HG03280 (cell line): ENCODE measurements at regions not wholly inside any gene's neighbourhood (a gene's known extent, or its start where the extent isn't known, plus 50 kb on each side); places are given as distances from the start of the nearest gene placed in this dataset.
"Not testable (repeated sequence)": the region's sequence is repeated elsewhere in the genome, so short reads cannot be mapped to it uniquely, and the experiment has no call there.

Experiments
- ATAC-seq: cut with Tn5 transposase; IDR thresholded peaks from one replicate; pipeline ENCODE4 v1.9.1; 2021; ENCODE audit warnings: mild to moderate bottlenecking, moderate library complexity; ENCODE audit not compliant: unreplicated experiment

- ATAC-seq = peak; percentile 53
Measured at GRCh38 chr1:184859381-184860105, 104.9 kb upstream of the EDEM3 start.

- ATAC-seq = no peak
Measured at GRCh38 chr1:184858288-184858687, 103.6 kb upstream of the EDEM3 start.

- ATAC-seq = no peak
Measured at GRCh38 chr1:184854496-184855140, 100.0 kb upstream of the EDEM3 start.

GRCh38 chr1:184854036-184854435 lies 99.4 kb upstream of the EDEM3 start:
- no peak for ATAC-seq

- no peak for ATAC-seq
Measured at GRCh38 chr1:184851822-184852746, 97.4 kb upstream of the EDEM3 start.

GRCh38 chr1:184843732-184844495 lies 89.3 kb upstream of the EDEM3 start:
- peak; percentile 100 for ATAC-seq

GRCh38 chr1:184840596-184840995 lies 85.9 kb upstream of the EDEM3 start:
- no peak for ATAC-seq

GRCh38 chr1:184838504-184838951 lies 83.9 kb upstream of the EDEM3 start:
- ATAC-seq = no peak

GRCh38 chr1:184836934-184837895 lies 82.6 kb upstream of the EDEM3 start:
- ATAC-seq = no peak

GRCh38 chr1:184836141-184836540 lies 81.5 kb upstream of the EDEM3 start:
- no peak for ATAC-seq

- not testable (repeated sequence) for ATAC-seq
Measured at GRCh38 chr1:184833994-184834393, 79.3 kb upstream of the EDEM3 start.

- no peak for ATAC-seq
Measured at GRCh38 chr1:184832517-184832916, 77.9 kb upstream of the EDEM3 start.

- ATAC-seq = not testable (repeated sequence)
Measured at GRCh38 chr1:184829496-184829895, 74.8 kb upstream of the EDEM3 start.

- ATAC-seq = no peak
Measured at GRCh38 chr1:184828369-184828717, 73.7 kb upstream of the EDEM3 start.

GRCh38 chr1:184827600-184828368 lies 73.1 kb upstream of the EDEM3 start:
- ATAC-seq = no peak

- ATAC-seq = no peak
Measured at GRCh38 chr1:184826001-184826400, 71.3 kb upstream of the EDEM3 start.

GRCh38 chr1:184825571-184825970 lies 70.9 kb upstream of the EDEM3 start:
- no peak for ATAC-seq

- ATAC-seq = no peak
Measured at GRCh38 chr1:184824691-184825323, 70.1 kb upstream of the EDEM3 start.
